ENCODE measurements at regions not wholly inside any gene's neighbourhood (a gene's known extent, or its start where the extent isn't known, plus 50 kb on each side); places are given as distances from the start of the nearest gene placed in this dataset.

- TF ChIP-seq, protein P1, sequence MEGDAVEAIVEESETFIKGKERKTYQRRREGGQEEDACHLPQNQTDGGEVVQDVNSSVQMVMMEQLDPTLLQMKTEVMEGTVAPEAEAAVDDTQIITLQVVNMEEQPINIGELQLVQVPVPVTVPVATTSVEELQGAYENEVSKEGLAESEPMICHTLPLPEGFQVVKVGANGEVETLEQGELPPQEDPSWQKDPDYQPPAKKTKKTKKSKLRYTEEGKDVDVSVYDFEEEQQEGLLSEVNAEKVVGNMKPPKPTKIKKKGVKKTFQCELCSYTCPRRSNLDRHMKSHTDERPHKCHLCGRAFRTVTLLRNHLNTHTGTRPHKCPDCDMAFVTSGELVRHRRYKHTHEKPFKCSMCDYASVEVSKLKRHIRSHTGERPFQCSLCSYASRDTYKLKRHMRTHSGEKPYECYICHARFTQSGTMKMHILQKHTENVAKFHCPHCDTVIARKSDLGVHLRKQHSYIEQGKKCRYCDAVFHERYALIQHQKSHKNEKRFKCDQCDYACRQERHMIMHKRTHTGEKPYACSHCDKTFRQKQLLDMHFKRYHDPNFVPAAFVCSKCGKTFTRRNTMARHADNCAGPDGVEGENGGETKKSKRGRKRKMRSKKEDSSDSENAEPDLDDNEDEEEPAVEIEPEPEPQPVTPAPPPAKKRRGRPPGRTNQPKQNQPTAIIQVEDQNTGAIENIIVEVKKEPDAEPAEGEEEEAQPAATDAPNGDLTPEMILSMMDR (conservative IDR thresholded peaks at IDR 0.05; ENCODE audit: low read depth, low read length) = no peak
- TF ChIP-seq EZH2 (IDR thresholded peaks at IDR 0.05; ENCODE audit: borderline replicate concordance, low read depth, low read length, poor library complexity, severe bottlenecking) = no peak
Observed at GRCh38 chr6:92433911-92434310, 985.4 kb downstream of the EPHA7 start.

Data from A673 (cell line).